ENCODE measurements at regions not wholly inside any gene's neighbourhood (a gene's known extent, or its start where the extent isn't known, plus 50 kb on each side); places are given as distances from the start of the nearest gene placed in this dataset.

DNA sequence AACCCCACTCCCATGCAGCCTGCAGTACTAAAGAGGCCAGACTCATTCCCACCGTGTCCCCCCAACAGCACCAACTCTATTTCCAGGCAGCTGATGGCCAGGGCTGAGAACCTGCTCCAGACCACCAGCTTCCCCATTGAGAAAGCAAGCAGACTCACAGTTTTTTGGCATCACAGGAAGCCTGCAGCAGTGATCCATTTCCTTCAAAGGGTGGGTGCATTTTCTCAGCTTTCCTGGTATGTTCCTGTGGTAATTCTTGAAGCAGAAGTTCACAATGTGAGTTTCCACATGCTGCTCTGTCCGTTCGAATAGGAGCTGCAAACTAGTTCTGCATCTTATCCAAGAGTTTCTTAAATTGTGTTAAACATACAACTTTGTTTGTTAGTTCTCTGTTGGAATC is 1249.6 kb upstream of the FAM98A start:
- ChIA-PET CTCF (no interaction called here), POLR2A (no interaction called here)
- Mint-ChIP-seq H3K4me3 (no peak overlapping the region), H3K36me3 (ENCODE audit: low read depth) (no peaks in the 10 kb centered on the region), H3K27me3 (no peaks in the 10 kb centered on the region), H3K4me1 (ENCODE audit: low read depth) (no peaks in the 10 kb centered on the region), H3K27ac (no peak overlapping the region), H3K9me3 (peaks cover 8% of the 10 kb centered on the region)
- no peak overlapping the region for H3K4me3 ChIP-seq (ENCODE audit: low read length)
- no peaks in the 10 kb centered on the region for H3K36me3 ChIP-seq (ENCODE audit: insufficient read depth, low read length)
- peaks cover 0 to 12% of the 10 kb centered on the region in 2 experiments for H3K9me3 ChIP-seq (ENCODE audit: control insufficient read depth in 1 of 2, insufficient read depth in 1 of 2, low read length in 2 of 2)
- intact Hi-C loops (cut with DNase I, micrococcal nuclease): no loop called here
- no peak for ATAC-seq (ENCODE audit: poor library complexity)
- no peak for DNase-seq
- H3K27ac ChIP-seq (ENCODE audit: low read depth in 1 of 2, low read length in 2 of 2): no peak overlapping the region
- no peaks in the 10 kb centered on the region for H3K27me3 ChIP-seq (ENCODE audit: control insufficient read depth in 1 of 2, insufficient read depth in 2 of 2, low read length in 2 of 2)
- TF ChIP-seq CTCF (IDR thresholded peaks at IDR 0.05): no peak
- no peaks in the 10 kb centered on the region for H3K4me1 ChIP-seq (ENCODE audit: insufficient read depth, low read length)

DNA sequence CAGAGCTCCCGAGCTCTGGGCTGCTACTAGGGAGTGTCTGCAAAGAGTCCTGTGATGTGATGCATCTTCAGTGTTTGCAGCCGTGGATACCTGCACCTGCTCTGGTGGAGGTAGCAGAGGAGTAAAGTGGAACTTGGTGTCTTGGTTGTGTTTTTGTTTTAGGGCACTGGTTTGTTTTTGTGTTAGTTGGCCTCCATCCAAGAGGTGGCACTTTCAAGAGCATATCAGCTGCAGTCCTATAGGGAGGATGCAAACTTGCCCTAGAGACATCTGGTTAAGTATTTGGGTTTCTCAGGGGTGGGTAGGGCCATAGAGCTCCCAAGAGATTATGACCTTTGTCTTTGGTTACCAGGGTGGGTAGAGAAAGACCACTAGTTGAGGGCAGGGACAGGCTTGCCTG is 1249.0 kb upstream of the FAM98A start:
- peaks cover 6% of the 10 kb centered on the region for H3K9me3 Mint-ChIP-seq
- H3K27me3 Mint-ChIP-seq: no peaks in the 10 kb centered on the region
- no peaks in the 10 kb centered on the region for H3K36me3 Mint-ChIP-seq (ENCODE audit: low read depth)
- H3K4me3 ChIP-seq (ENCODE audit: low read length): no peak overlapping the region
- TF ChIP-seq CTCF (IDR thresholded peaks at IDR 0.05): no peak
- ATAC-seq (ENCODE audit: poor library complexity) (no peak), DNase-seq (no peak)
- H3K27ac ChIP-seq (ENCODE audit: low read depth in 1 of 2, low read length in 2 of 2): no peak overlapping the region
- no peaks in the 10 kb centered on the region for H3K36me3 ChIP-seq (ENCODE audit: insufficient read depth, low read length)
- no peak overlapping the region for H3K4me3 Mint-ChIP-seq
- H3K9me3 ChIP-seq (ENCODE audit: control insufficient read depth in 1 of 2, insufficient read depth in 1 of 2, low read length in 2 of 2): peaks cover 0 to 8% of the 10 kb centered on the region in 2 experiments
- H3K27ac Mint-ChIP-seq: no peak overlapping the region
- CTCF ChIA-PET: no interaction called here
- H3K27me3 ChIP-seq (ENCODE audit: control insufficient read depth in 1 of 2, insufficient read depth in 2 of 2, low read length in 2 of 2): no peaks in the 10 kb centered on the region
- H3K4me1 Mint-ChIP-seq (ENCODE audit: low read depth): no peaks in the 10 kb centered on the region
- intact Hi-C loops (cut with DNase I, micrococcal nuclease): no loop called here
- POLR2A ChIA-PET: no interaction called here
- no peaks in the 10 kb centered on the region for H3K4me1 ChIP-seq (ENCODE audit: insufficient read depth, low read length)

DNA sequence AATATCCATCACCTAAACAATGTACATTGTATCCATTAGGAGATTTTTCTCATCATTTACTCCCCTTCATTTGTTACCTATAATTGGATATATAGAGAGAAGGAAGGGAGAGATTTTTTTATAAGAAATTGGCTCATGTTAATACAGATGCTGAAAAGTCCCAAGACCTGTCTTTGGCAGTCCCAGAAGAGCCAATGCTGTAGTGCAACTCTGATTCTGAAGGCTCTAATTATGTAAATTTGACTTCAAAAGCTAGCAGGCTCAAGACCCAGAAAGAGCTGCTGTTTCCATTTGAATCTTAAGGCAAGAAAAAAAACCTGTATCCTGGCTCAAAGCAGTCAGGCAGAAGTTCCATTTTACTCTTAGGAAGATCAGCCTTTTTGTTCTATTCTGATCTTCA is 1245.5 kb upstream of the FAM98A start:
- Histone ChIP-seq H3K4me1 (ENCODE audit: insufficient read depth, low read length) (no peaks in the 10 kb centered on the region), H3K9me3 (ENCODE audit: control insufficient read depth in 1 of 2, insufficient read depth in 1 of 2, low read length in 2 of 2) (peaks cover 0 to 8% of the 10 kb centered on the region in 2 experiments), H3K27me3 (ENCODE audit: control insufficient read depth in 1 of 2, insufficient read depth in 2 of 2, low read length in 2 of 2) (no peaks in the 10 kb centered on the region), H3K36me3 (ENCODE audit: insufficient read depth, low read length) (no peaks in the 10 kb centered on the region), H3K4me3 (ENCODE audit: low read length) (no peak overlapping the region), H3K27ac (ENCODE audit: low read depth in 1 of 2, low read length in 2 of 2) (no peak overlapping the region)
- DNase-seq (no peak), ATAC-seq (ENCODE audit: poor library complexity) (no peak)
- Mint-ChIP-seq H3K36me3 (ENCODE audit: low read depth) (no peaks in the 10 kb centered on the region), H3K27me3 (no peaks in the 10 kb centered on the region), H3K4me1 (ENCODE audit: low read depth) (no peaks in the 10 kb centered on the region), H3K27ac (no peak overlapping the region), H3K9me3 (peaks cover 9% of the 10 kb centered on the region), H3K4me3 (no peak overlapping the region)
- ChIA-PET POLR2A (no interaction called here), CTCF (no interaction called here)
- intact Hi-C loops (cut with DNase I, micrococcal nuclease): no loop called here
- no peak for TF ChIP-seq CTCF (IDR thresholded peaks at IDR 0.05)

Data from CD4-positive, alpha-beta T cell (primary cell).